AG10803 (cell line): ENCODE measurements at regions not wholly inside any gene's neighbourhood (a gene's known extent, or its start where the extent isn't known, plus 50 kb on each side); places are given as distances from the start of the nearest gene placed in this dataset.

Source experiments
- DNase-seq: peaks from one replicate; pipeline ENCODE4 v3.0.0; 2010; ENCODE audit warnings: low read depth
- H3K4me3 ChIP-seq: 2 replicates; pipeline ENCODE4 v1.5.1; 2011; ENCODE audit warnings: mild to moderate bottlenecking, low read length, control low read depth
- CTCF ChIP-seq: conservative IDR thresholded peaks from 2 replicates; pipeline ENCODE4 v1.5.1; 2011; ENCODE audit warnings: mild to moderate bottlenecking, low read length, control low read depth, inconsistent platforms

GRCh38 chr11:101188801-101189200 lies 59.2 kb upstream of the PGR start:
- no peak for TF ChIP-seq CTCF
- no peak overlapping the region for H3K4me3 ChIP-seq
- no peak for DNase-seq

GRCh38 chr11:101188173-101188572 lies 58.6 kb upstream of the PGR start:
- H3K4me3 ChIP-seq: no peak overlapping the region
- TF ChIP-seq CTCF: no peak
- DNase-seq: no peak

- DNase-seq: no peak
- TF ChIP-seq CTCF: no peak
- no peak overlapping the region for H3K4me3 ChIP-seq
Measured at GRCh38 chr11:101187748-101188147, 58.1 kb upstream of the PGR start.

GRCh38 chr11:101185985-101186384 lies 56.4 kb upstream of the PGR start:
- no peak overlapping the region for H3K4me3 ChIP-seq
- TF ChIP-seq CTCF: no peak
- DNase-seq: no peak

GRCh38 chr11:101182467-101182866 lies 52.9 kb upstream of the PGR start:
- no peak for DNase-seq
- no peak for TF ChIP-seq CTCF
- H3K4me3 ChIP-seq: no peak overlapping the region

- DNase-seq: no peak
- no peak overlapping the region for H3K4me3 ChIP-seq
- no peak for TF ChIP-seq CTCF
Measured at GRCh38 chr11:101180481-101180880, 50.9 kb upstream of the PGR start.
